ENCODE measurements at regions not wholly inside any gene's neighbourhood (a gene's known extent, or its start where the extent isn't known, plus 50 kb on each side); places are given as distances from the start of the nearest gene placed in this dataset.

DNA sequence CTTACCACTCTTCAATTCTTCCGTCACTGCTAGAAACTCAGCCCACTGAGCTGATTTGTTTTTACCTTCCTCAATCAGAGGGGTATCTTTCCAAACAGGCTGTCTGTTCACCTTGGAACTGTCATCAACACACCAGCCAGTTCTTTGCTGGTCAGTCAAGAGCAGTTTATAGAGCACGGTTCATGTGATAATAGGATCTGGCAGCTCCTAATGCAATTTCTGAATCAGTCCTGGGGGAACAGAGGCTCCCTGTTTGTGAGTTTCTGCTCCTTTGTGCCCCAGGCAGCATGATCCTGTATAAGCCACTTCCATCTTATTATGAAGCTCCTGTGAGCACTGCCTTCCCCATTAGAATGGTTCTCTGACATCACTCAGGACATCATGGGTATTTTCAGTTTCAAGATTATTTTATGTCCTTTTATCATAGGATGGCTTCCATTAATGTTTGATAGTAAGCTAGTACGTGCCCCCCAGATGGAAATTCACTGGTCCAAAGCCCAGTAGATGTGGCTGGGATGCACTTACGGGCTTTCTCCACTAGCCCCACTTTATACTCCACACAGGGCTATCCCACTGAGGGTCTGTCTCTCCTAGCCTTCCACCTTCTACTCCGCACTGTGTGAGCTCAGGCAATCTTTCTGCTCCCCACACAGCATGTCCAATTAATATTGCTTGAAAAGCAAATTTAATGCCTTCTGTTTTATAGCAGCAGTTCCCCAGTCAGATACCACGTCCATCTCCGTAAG, 85.5 kb upstream of the SPIN1 start:
- Mint-ChIP-seq H3K9me3 (no peaks in the 10 kb centered on the region), H3K27ac (peak overlapping the region; percentile 88), H3K27me3 (peaks cover 2% of the 10 kb centered on the region), H3K4me1 (ENCODE audit: low read depth) (peaks cover 39% of the 10 kb centered on the region), H3K4me3 (no peak overlapping the region), H3K36me3 (ENCODE audit: low read depth) (no peaks in the 10 kb centered on the region)
- ChIA-PET CTCF (interaction anchor here (1.9 kb wide), 1 partner anchor 22 kb away, joined by 4 read pairs; no protein-coding TSS in a partner anchor), POLR2A (interaction anchor here (0.6 to 1.3 kb wide), 5 partner anchors 11 to 173 kb away, joined by 3 to 5 read pairs (median 3); no protein-coding TSS in a partner anchor)
- TF ChIP-seq, protein P1, sequence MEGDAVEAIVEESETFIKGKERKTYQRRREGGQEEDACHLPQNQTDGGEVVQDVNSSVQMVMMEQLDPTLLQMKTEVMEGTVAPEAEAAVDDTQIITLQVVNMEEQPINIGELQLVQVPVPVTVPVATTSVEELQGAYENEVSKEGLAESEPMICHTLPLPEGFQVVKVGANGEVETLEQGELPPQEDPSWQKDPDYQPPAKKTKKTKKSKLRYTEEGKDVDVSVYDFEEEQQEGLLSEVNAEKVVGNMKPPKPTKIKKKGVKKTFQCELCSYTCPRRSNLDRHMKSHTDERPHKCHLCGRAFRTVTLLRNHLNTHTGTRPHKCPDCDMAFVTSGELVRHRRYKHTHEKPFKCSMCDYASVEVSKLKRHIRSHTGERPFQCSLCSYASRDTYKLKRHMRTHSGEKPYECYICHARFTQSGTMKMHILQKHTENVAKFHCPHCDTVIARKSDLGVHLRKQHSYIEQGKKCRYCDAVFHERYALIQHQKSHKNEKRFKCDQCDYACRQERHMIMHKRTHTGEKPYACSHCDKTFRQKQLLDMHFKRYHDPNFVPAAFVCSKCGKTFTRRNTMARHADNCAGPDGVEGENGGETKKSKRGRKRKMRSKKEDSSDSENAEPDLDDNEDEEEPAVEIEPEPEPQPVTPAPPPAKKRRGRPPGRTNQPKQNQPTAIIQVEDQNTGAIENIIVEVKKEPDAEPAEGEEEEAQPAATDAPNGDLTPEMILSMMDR (IDR thresholded peaks at IDR 0.05) = no peak
- intact Hi-C loops (cut with micrococcal nuclease) = no loop called here
- ATAC-seq (peak; percentile 11), DNase-seq (no peak)

DNA sequence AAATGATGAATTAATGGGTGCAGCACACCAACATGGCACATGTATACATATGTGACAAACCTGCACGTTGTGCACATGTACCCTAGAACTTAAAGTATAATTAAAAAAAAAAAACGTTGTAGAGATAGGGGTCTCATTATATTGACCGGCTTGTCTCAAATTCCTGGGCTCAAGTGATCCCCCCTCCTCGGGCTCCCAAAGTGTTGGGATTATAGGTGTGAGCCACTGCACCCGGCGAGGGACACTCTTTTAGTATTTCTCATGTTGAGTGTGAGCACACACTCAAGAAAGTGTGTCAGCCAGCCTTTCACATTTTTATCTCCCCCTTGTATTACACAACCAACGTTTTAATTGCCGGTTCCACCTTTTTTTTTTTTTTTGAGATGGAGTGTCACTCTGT, 87.7 kb upstream of the SPIN1 start:
- no peak for ATAC-seq
- H3K27ac Mint-ChIP-seq = no peak overlapping the region
- POLR2A ChIA-PET = no interaction called here
- H3K9me3 Mint-ChIP-seq = peaks cover 3% of the 10 kb centered on the region
- no peak overlapping the region for H3K4me3 Mint-ChIP-seq
- intact Hi-C loops (cut with micrococcal nuclease) = no loop called here
- no peaks in the 10 kb centered on the region for H3K27me3 Mint-ChIP-seq
- CTCF ChIA-PET = no interaction called here
- H3K4me1 Mint-ChIP-seq (ENCODE audit: low read depth) = peaks cover 30% of the 10 kb centered on the region
- TF ChIP-seq, protein P1 (IDR thresholded peaks at IDR 0.05) = no peak
- H3K36me3 Mint-ChIP-seq (ENCODE audit: low read depth) = no peaks in the 10 kb centered on the region
- no peak for DNase-seq

DNA sequence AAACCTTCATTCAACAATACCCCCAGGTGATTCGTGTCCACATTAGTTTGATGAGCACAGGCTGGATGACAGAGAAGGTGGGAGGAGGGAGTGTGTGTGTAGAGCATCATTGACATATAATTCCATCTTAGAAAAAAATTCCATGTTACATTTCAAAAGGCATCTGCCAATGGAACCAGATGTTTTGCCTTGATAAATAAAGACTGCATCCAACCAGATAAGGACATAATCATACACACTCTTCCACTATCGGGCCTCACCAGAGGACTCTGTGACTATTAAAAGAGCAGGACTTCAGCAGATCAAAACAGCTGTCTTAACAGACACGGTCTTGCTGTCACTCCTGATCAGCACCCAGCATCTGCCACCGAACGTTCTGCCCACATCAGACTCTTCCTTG, 96.4 kb upstream of the SPIN1 start:
- ChIA-PET POLR2A (no interaction called here), CTCF (no interaction called here)
- no peak for DNase-seq
- ATAC-seq = no peak
- intact Hi-C loops (cut with micrococcal nuclease) = no loop called here
- H3K4me1 Mint-ChIP-seq (ENCODE audit: low read depth) = no peaks in the 10 kb centered on the region
- H3K9me3 Mint-ChIP-seq = no peaks in the 10 kb centered on the region
- no peaks in the 10 kb centered on the region for H3K36me3 Mint-ChIP-seq (ENCODE audit: low read depth)
- no peak overlapping the region for H3K4me3 Mint-ChIP-seq
- H3K27me3 Mint-ChIP-seq = no peaks in the 10 kb centered on the region
- TF ChIP-seq, protein P1 (IDR thresholded peaks at IDR 0.05) = no peak
- H3K27ac Mint-ChIP-seq = no peak overlapping the region

DNA sequence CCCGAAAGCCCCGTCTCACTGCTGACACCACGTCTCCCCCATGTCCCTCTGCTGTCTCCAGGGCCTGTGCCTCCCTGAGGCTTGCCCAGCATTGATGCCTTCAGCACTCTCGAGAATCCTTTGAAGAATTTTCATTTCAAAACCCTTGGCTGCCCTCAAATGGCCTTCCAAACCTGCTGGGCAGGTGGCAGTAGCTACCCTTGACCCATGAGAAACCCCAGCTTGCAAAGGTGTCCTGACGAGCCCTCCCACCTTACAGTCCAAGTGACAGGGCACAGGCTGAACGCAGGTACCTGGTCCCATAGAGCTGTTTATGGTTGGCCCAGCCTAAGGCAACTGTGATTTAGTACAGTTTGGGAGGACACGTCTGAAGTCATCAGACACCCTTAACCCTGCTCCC, 97.2 kb upstream of the SPIN1 start:
- no peaks in the 10 kb centered on the region for H3K27me3 Mint-ChIP-seq
- H3K4me1 Mint-ChIP-seq (ENCODE audit: low read depth) = no peaks in the 10 kb centered on the region
- TF ChIP-seq, protein P1 (IDR thresholded peaks at IDR 0.05) = no peak
- H3K4me3 Mint-ChIP-seq = no peak overlapping the region
- no peak for ATAC-seq
- ChIA-PET CTCF (no interaction called here), POLR2A (no interaction called here)
- H3K36me3 Mint-ChIP-seq (ENCODE audit: low read depth) = no peaks in the 10 kb centered on the region
- no peaks in the 10 kb centered on the region for H3K9me3 Mint-ChIP-seq
- no peak for DNase-seq
- no peak overlapping the region for H3K27ac Mint-ChIP-seq
- intact Hi-C loops (cut with micrococcal nuclease) = no loop called here

DNA sequence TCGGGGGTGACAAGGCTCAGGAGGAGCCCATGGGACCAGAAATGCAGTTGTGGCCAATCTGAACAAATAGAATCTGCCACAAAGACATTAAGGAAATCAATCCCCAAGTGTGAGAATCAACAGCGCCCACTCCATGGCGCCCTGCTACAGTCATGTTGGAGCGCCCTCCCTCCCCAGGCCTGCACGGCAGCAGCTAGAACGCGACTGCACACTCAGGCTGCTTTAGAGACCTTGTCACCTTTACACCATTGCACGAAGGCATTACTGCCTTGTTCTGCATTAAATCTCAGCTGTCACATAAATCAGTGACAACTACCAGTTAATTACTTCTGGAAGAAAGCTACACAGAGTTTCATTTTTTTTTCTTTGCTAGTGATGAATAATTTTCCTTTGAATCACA, 98.7 kb upstream of the SPIN1 start:
- TF ChIP-seq, protein P1 (IDR thresholded peaks at IDR 0.05) = no peak
- no peaks in the 10 kb centered on the region for H3K4me1 Mint-ChIP-seq (ENCODE audit: low read depth)
- ChIA-PET CTCF (no interaction called here), POLR2A (no interaction called here)
- no peak overlapping the region for H3K4me3 Mint-ChIP-seq
- no peaks in the 10 kb centered on the region for H3K27me3 Mint-ChIP-seq
- DNase-seq (no peak), ATAC-seq (no peak)
- peaks cover 4% of the 10 kb centered on the region for H3K36me3 Mint-ChIP-seq (ENCODE audit: low read depth)
- intact Hi-C loops (cut with micrococcal nuclease) = no loop called here
- no peak overlapping the region for H3K27ac Mint-ChIP-seq
- peaks cover 11% of the 10 kb centered on the region for H3K9me3 Mint-ChIP-seq
